ENCODE measurements at regions not wholly inside any gene's neighbourhood (a gene's known extent, or its start where the extent isn't known, plus 50 kb on each side); places are given as distances from the start of the nearest gene placed in this dataset.

- in situ Hi-C loops (cut with MboI; ENCODE audit: low pct_ligation_motif_present in 1 of 4, low pct_unique_long_range_greater_than_20kb in 1 of 4, low sequenced_read_pairs in 3 of 4) (loop anchor here in 1 of 4 donors (25.0 kb wide), 1 partner anchor 444 kb away; no protein-coding TSS in a partner anchor), intact Hi-C loops (cut with DNase I; ENCODE audit: low total_unique reads) (no loop called here)
- Histone ChIP-seq H3K4me3 (no peak overlapping the region), H3K36me3 (no peaks in the 10 kb centered on the region), H3K27ac (no peak overlapping the region), H3K9me3 (no peaks in the 10 kb centered on the region), H3K4me1 (peaks cover 0 to 3% (median 0%) of the 10 kb centered on the region in 4 donors), H3K27me3 (no peaks in the 10 kb centered on the region)
- DNase-seq = no peak
- peak in 1 of 3 donors; percentile 49 for TF ChIP-seq POLR2AphosphoS5 (IDR thresholded peaks at IDR 0.05)
- TF ChIP-seq POLR2A (IDR thresholded peaks at IDR 0.05) = no peak
- WGBS, 2 donors (ENCODE audit: low coverage in 1 of 2) = 55 to 94% methylated on average over 2 to 3 of the region's 3 CpGs
Observed at GRCh38 chr6:74742793-74743508, 462.9 kb downstream of the COL12A1 start.

- Histone ChIP-seq H3K9me3 (no peaks in the 10 kb centered on the region), H3K27me3 (no peaks in the 10 kb centered on the region), H3K4me1 (no peaks in the 10 kb centered on the region), H3K36me3 (no peaks in the 10 kb centered on the region), H3K27ac (peak overlapping the region in 1 of 4 donors; percentile 27), H3K4me3 (no peak overlapping the region)
- intact Hi-C loops (cut with DNase I; ENCODE audit: low total_unique reads) (no loop called here), in situ Hi-C loops (cut with MboI; ENCODE audit: low pct_ligation_motif_present in 1 of 4, low pct_unique_long_range_greater_than_20kb in 1 of 4, low sequenced_read_pairs in 3 of 4) (loop anchor here in 1 of 4 donors (25.0 kb wide), 1 partner anchor 446 kb away; no protein-coding TSS in a partner anchor)
- TF ChIP-seq POLR2AphosphoS5 (IDR thresholded peaks at IDR 0.05) = no peak
- TF ChIP-seq EP300 (IDR thresholded peaks at IDR 0.05; ENCODE audit: low read depth) = no peak
- TF ChIP-seq, protein P1, sequence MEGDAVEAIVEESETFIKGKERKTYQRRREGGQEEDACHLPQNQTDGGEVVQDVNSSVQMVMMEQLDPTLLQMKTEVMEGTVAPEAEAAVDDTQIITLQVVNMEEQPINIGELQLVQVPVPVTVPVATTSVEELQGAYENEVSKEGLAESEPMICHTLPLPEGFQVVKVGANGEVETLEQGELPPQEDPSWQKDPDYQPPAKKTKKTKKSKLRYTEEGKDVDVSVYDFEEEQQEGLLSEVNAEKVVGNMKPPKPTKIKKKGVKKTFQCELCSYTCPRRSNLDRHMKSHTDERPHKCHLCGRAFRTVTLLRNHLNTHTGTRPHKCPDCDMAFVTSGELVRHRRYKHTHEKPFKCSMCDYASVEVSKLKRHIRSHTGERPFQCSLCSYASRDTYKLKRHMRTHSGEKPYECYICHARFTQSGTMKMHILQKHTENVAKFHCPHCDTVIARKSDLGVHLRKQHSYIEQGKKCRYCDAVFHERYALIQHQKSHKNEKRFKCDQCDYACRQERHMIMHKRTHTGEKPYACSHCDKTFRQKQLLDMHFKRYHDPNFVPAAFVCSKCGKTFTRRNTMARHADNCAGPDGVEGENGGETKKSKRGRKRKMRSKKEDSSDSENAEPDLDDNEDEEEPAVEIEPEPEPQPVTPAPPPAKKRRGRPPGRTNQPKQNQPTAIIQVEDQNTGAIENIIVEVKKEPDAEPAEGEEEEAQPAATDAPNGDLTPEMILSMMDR (IDR thresholded peaks at IDR 0.05) = no peak
- TF ChIP-seq POLR2A (IDR thresholded peaks at IDR 0.05) = no peak
- no peak for DNase-seq
- WGBS, 2 donors (ENCODE audit: low coverage in 1 of 2) = 17 to 38% methylated on average over 1 of the region's 1 CpG
Observed at GRCh38 chr6:74741646-74742045, 464.2 kb downstream of the COL12A1 start.

DNA sequence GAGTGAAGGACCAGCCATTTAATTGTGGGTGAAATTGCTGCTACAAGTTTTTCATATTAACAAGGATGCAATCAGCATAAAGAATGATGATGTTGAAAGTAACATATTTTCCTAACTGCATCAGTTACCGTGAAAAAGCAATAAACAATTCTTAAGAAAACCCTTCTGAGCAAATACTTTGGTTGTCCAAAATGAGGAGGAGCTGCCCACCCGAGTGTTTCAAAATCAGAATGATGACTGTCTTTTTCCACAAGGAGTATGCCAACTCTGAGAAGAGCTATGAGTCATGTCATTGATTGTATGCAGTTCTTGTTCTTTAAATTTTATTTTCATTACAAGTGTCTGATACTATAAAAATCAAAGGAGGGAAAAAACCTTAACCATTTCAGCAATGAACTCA, 470.5 kb downstream of the COL12A1 start:
- 29 to 45% methylated on average over 1 to 2 of the region's 2 CpGs for WGBS, 2 donors (ENCODE audit: low coverage in 1 of 2)
- TF ChIP-seq POLR2AphosphoS5 (IDR thresholded peaks at IDR 0.05) = peak; percentile 56 to 72 (median 57)
- no peak for TF ChIP-seq EP300 (IDR thresholded peaks at IDR 0.05; ENCODE audit: low read depth)
- no peak overlapping the region for H3K4me3 ChIP-seq
- H3K36me3 ChIP-seq = no peaks in the 10 kb centered on the region
- no peak for DNase-seq
- no peaks in the 10 kb centered on the region for H3K27me3 ChIP-seq
- in situ Hi-C loops (cut with MboI; ENCODE audit: low pct_ligation_motif_present in 1 of 4, low pct_unique_long_range_greater_than_20kb in 1 of 4, low sequenced_read_pairs in 3 of 4) (loop anchor here in 1 of 4 donors (25.0 kb wide), 1 partner anchor 452 kb away; no protein-coding TSS in a partner anchor), intact Hi-C loops (cut with DNase I; ENCODE audit: low total_unique reads) (no loop called here)
- H3K27ac ChIP-seq = peak overlapping the region in 2 of 4 donors; percentile 20 to 50
- no peaks in the 10 kb centered on the region for H3K4me1 ChIP-seq
- H3K9me3 ChIP-seq = no peaks in the 10 kb centered on the region

GRCh38 chr6:74734901-74735300, 471.0 kb downstream of the COL12A1 start:
- H3K9me3 ChIP-seq = no peaks in the 10 kb centered on the region
- no peaks in the 10 kb centered on the region for H3K27me3 ChIP-seq
- DNase-seq = no peak
- in situ Hi-C loops (cut with MboI; ENCODE audit: low pct_ligation_motif_present in 1 of 4, low pct_unique_long_range_greater_than_20kb in 1 of 4, low sequenced_read_pairs in 3 of 4) = loop anchor here in 1 of 4 donors (25.0 kb wide), 1 partner anchor 452 kb away; no protein-coding TSS in a partner anchor
- H3K4me3 ChIP-seq = no peak overlapping the region
- WGBS, 2 donors (ENCODE audit: low coverage in 1 of 2) = 56 to 83% methylated on average over 3 of the region's 3 CpGs
- intact Hi-C loops (cut with DNase I; ENCODE audit: low total_unique reads) = no loop called here
- H3K4me1 ChIP-seq = no peaks in the 10 kb centered on the region
- TF ChIP-seq, protein P1 (IDR thresholded peaks at IDR 0.05) = no peak
- no peak for TF ChIP-seq POLR2A (IDR thresholded peaks at IDR 0.05)
- no peak for TF ChIP-seq POLR2AphosphoS5 (IDR thresholded peaks at IDR 0.05)
- TF ChIP-seq EP300 (IDR thresholded peaks at IDR 0.05; ENCODE audit: low read depth) = no peak
- peak overlapping the region in 3 of 4 donors; percentile 20 to 50 (median 27) for H3K27ac ChIP-seq
- no peaks in the 10 kb centered on the region for H3K36me3 ChIP-seq

GRCh38 chr6:74733830-74734620, 471.8 kb downstream of the COL12A1 start:
- Histone ChIP-seq H3K4me3 (no peak overlapping the region), H3K27me3 (no peaks in the 10 kb centered on the region), H3K36me3 (no peaks in the 10 kb centered on the region), H3K9me3 (no peaks in the 10 kb centered on the region), H3K27ac (peak overlapping the region in 3 of 4 donors; percentile 20 to 50 (median 27)), H3K4me1 (no peaks in the 10 kb centered on the region)
- in situ Hi-C loops (cut with MboI; ENCODE audit: low pct_ligation_motif_present in 1 of 4, low pct_unique_long_range_greater_than_20kb in 1 of 4, low sequenced_read_pairs in 3 of 4) = loop anchor here in 1 of 4 donors (25.0 kb wide), 1 partner anchor 453 kb away; no protein-coding TSS in a partner anchor
- TF ChIP-seq EP300 (IDR thresholded peaks at IDR 0.05; ENCODE audit: low read depth) (no peak), POLR2AphosphoS5 (IDR thresholded peaks at IDR 0.05) (peak in 1 of 3 donors; percentile 34), POLR2A (IDR thresholded peaks at IDR 0.05) (no peak)
- intact Hi-C loops (cut with DNase I; ENCODE audit: low total_unique reads) = no loop called here
- WGBS, 2 donors (ENCODE audit: low coverage in 1 of 2) = 33 to 65% methylated on average over 2 of the region's 2 CpGs
- no peak for DNase-seq

Data from transverse colon (tissue), 4 donors.